Loucy (cell line): ENCODE measurements at regions not wholly inside any gene's neighbourhood (a gene's known extent, or its start where the extent isn't known, plus 50 kb on each side); places are given as distances from the start of the nearest gene placed in this dataset.
"Not testable (repeated sequence)": the region's sequence is repeated elsewhere in the genome, so short reads cannot be mapped to it uniquely, and the experiment has no call there.

Experiments used
- H2AFZ ChIP-seq: fragments of 200-600 bp; sonication (generic); 2 replicates; pipeline ENCODE4 v1.6.0; 2016; ENCODE audit warnings: antibody characterized with exemption, mild to moderate bottlenecking, low read length, moderate library complexity
- H3F3A ChIP-seq: fragments of 200-600 bp; 2 replicates; pipeline ENCODE4 v1.6.0; 2016; ENCODE audit warnings: antibody characterized with exemption, low read depth, mild to moderate bottlenecking
- H3K27me3 ChIP-seq: fragments of 200-600 bp; sonication (generic); 2 replicates; pipeline ENCODE4 v1.6.1; 2014; ENCODE audit warnings: low read length, mild to moderate bottlenecking; ENCODE audit not compliant: insufficient read depth, poor library complexity, severe bottlenecking
- H3K36me3 ChIP-seq: fragments of 200-600 bp; sonication (generic); 2 replicates; pipeline ENCODE4 v1.6.1; 2016; ENCODE audit warnings: low read length; ENCODE audit not compliant: insufficient read depth
- H3K4me1 ChIP-seq: fragments of 200-600 bp; sonication (generic); 2 replicates; pipeline ENCODE4 v1.5.1; 2014; ENCODE audit warnings: low read length, mild to moderate bottlenecking; ENCODE audit not compliant: insufficient read depth, poor library complexity, severe bottlenecking
- H3K4me2 ChIP-seq: fragments of 200-600 bp; sonication (generic); 2 replicates; pipeline ENCODE4 v1.6.0; 2014; ENCODE audit warnings: antibody characterized with exemption, low read length, low read depth, mild to moderate bottlenecking; ENCODE audit not compliant: poor library complexity, severe bottlenecking
- H3K4me3 ChIP-seq: fragments of 200-600 bp; sonication (generic); 2 replicates; pipeline ENCODE4 v1.5.1; 2014; ENCODE audit warnings: low read length, mild to moderate bottlenecking, mixed read lengths; ENCODE audit not compliant: poor library complexity, severe bottlenecking
- H3K79me2 ChIP-seq: fragments of 200-600 bp; sonication (generic); 2 replicates; pipeline ENCODE4 v1.6.1; 2014; ENCODE audit warnings: low read length; ENCODE audit not compliant: insufficient read depth
- H3K9ac ChIP-seq: fragments of 200-600 bp; sonication (generic); 2 replicates; pipeline ENCODE4 v1.6.0; 2014; ENCODE audit warnings: mild to moderate bottlenecking, low read depth, low read length, moderate library complexity; ENCODE audit not compliant: poor library complexity, severe bottlenecking
- H3K9me2 ChIP-seq: fragments of 200-600 bp; sonication (generic); replicated peaks from 2 replicates; pipeline ENCODE4 v1.6.1; 2016; ENCODE audit warnings: low read depth, low read length, mixed read lengths
- H3K9me3 ChIP-seq: fragments of 200-600 bp; sonication (generic); 2 replicates; pipeline ENCODE4 v1.6.1; 2014; ENCODE audit warnings: mild to moderate bottlenecking, antibody characterized with exemption, low read length, low read depth; ENCODE audit not compliant: insufficient read depth
- H4K20me1 ChIP-seq: fragments of 200-600 bp; sonication (generic); 2 replicates; pipeline ENCODE4 v1.6.0; 2014; ENCODE audit warnings: antibody characterized with exemption, low read length, mild to moderate bottlenecking; ENCODE audit not compliant: insufficient read depth, poor library complexity, severe bottlenecking
- CTCF ChIP-seq: fragments of 200-600 bp; sonication (generic); conservative IDR thresholded peaks from 2 replicates; pipeline ENCODE4 v1.5.1; 2014; ENCODE audit warnings: mild to moderate bottlenecking, antibody characterized with exemption, low read length
- EZH2phosphoT487 ChIP-seq: fragments of 200-600 bp; IDR thresholded peaks from 2 replicates; pipeline ENCODE4 v1.6.1; 2018; ENCODE audit warnings: antibody characterized with exemption, mild to moderate bottlenecking, moderate library complexity, borderline replicate concordance

GRCh38 chr12:70083677-70084020 is 159.6 kb upstream of the CNOT2 start:
- no peak overlapping the region for H3K4me3 ChIP-seq
- H4K20me1 ChIP-seq = no peaks in the 10 kb centered on the region
- no peak overlapping the region for H3K4me2 ChIP-seq
- H3K9me2 ChIP-seq = 0 out of 2 replicates have a peak, but pooled peaks cover 3% of the 10 kb centered on the region
- no peak for TF ChIP-seq CTCF
- no peak for TF ChIP-seq EZH2phosphoT487
- no peaks in the 10 kb centered on the region for H3F3A ChIP-seq
- H2AFZ ChIP-seq = no peak overlapping the region
- no peak overlapping the region for H3K9ac ChIP-seq
- no peaks in the 10 kb centered on the region; the same call in 1 of the 2 replicates for H3K9me3 ChIP-seq
- H3K36me3 ChIP-seq = no peaks in the 10 kb centered on the region
- H3K4me1 ChIP-seq = no peaks in the 10 kb centered on the region
- H3K27me3 ChIP-seq = no peaks in the 10 kb centered on the region
- no peaks in the 10 kb centered on the region for H3K79me2 ChIP-seq

- not testable (repeated sequence) for H3K9me3 ChIP-seq, H3K4me2 ChIP-seq, H2AFZ ChIP-seq, H3K4me1 ChIP-seq, H3K27me3 ChIP-seq, H3K79me2 ChIP-seq, H3F3A ChIP-seq, H4K20me1 ChIP-seq, H3K9ac ChIP-seq, H3K4me3 ChIP-seq, H3K36me3 ChIP-seq, H3K9me2 ChIP-seq
Observed at GRCh38 chr12:70086372-70086771, 156.9 kb upstream of the CNOT2 start.

GRCh38 chr12:70091021-70091521 is 152.2 kb upstream of the CNOT2 start:
- Histone ChIP-seq H3K9me2 (no peaks in the 10 kb centered on the region), H3K27me3 (no peaks in the 10 kb centered on the region), H2AFZ (no peak overlapping the region; the same call in 1 of the 2 replicates), H3K36me3 (no peaks in the 10 kb centered on the region), H3K9me3 (no peaks in the 10 kb centered on the region), H3F3A (peaks cover 3% of the 10 kb centered on the region; the same call in 1 of the 2 replicates), H4K20me1 (no peaks in the 10 kb centered on the region), H3K79me2 (no peaks in the 10 kb centered on the region), H3K9ac (no peak overlapping the region), H3K4me1 (no peaks in the 10 kb centered on the region), H3K4me2 (no peak overlapping the region), H3K4me3 (no peak overlapping the region)
- TF ChIP-seq EZH2phosphoT487 = no peak
- no peak for TF ChIP-seq CTCF

- Histone ChIP-seq H3K9ac (no peak overlapping the region), H4K20me1 (no peaks in the 10 kb centered on the region), H3K4me1 (no peaks in the 10 kb centered on the region), H3K79me2 (no peaks in the 10 kb centered on the region), H2AFZ (no peak overlapping the region), H3K9me2 (no peaks in the 10 kb centered on the region), H3K9me3 (no peaks in the 10 kb centered on the region), H3K4me3 (no peak overlapping the region), H3F3A (peaks cover 3% of the 10 kb centered on the region; the same call in 1 of the 2 replicates), H3K27me3 (no peaks in the 10 kb centered on the region), H3K4me2 (no peak overlapping the region), H3K36me3 (no peaks in the 10 kb centered on the region)
- TF ChIP-seq EZH2phosphoT487 = no peak
- no peak for TF ChIP-seq CTCF
Observed at GRCh38 chr12:70094467-70094866, 148.8 kb upstream of the CNOT2 start.
